Prostate gland (tissue), 2 donors: ENCODE measurements at regions not wholly inside any gene's neighbourhood (a gene's known extent, or its start where the extent isn't known, plus 50 kb on each side); places are given as distances from the start of the nearest gene placed in this dataset.

Experiments used
- CTCF ChIP-seq, 4 experiments: fragments of 200-600 bp in 2 of 4; fragments of 450-650 bp in 2 of 4; sonication (generic) in 2 of 4; IDR thresholded peaks; 1 replicate in 3 of 4; 2 replicates in 1 of 4; pipeline ENCODE4 v1.5.1; 2016 to 2019; ENCODE audit warnings: antibody characterized with exemption in 4 of 4, mild to moderate bottlenecking in 2 of 4, moderate library complexity in 2 of 4
- POLR2A ChIP-seq: fragments of 450-650 bp; IDR thresholded peaks from one replicate; pipeline ENCODE4 v1.6.1; 2016; ENCODE audit warnings: antibody characterized with exemption, mild to moderate bottlenecking

- TF ChIP-seq POLR2A (no peak), CTCF (IDR thresholded peaks at IDR 0.05) (no peak)
Measured at GRCh38 chr20:60558486-60558885, 600.3 kb downstream of the CDH26 start.
